Lower leg skin (tissue), 4 donors: ENCODE measurements at regions not wholly inside any gene's neighbourhood (a gene's known extent, or its start where the extent isn't known, plus 50 kb on each side); places are given as distances from the start of the nearest gene placed in this dataset.

Source experiments
- DNase-seq, 2 donors: peaks; one replicate each; pipeline ENCODE4 v3.0.0-alpha.2; 2019; ENCODE audit warnings: low spot score in 2 of 2
- H3K4me3 ChIP-seq: fragments of 200-600 bp; sonication (generic); 2 replicates; pipeline ENCODE4 v1.5.1; 2017; ENCODE audit warnings: mild to moderate bottlenecking, low read depth; ENCODE audit not compliant: poor library complexity, severe bottlenecking
- CTCF ChIP-seq, 3 donors: fragments of 450-650 bp; IDR thresholded peaks; one replicate each; pipeline ENCODE4 v1.5.1; 2016; ENCODE audit warnings: antibody characterized with exemption in 3 of 3, mild to moderate bottlenecking in 3 of 3, moderate library complexity in 2 of 3
- POLR2A ChIP-seq, 2 donors: fragments of 450-650 bp; IDR thresholded peaks; one replicate each; pipeline ENCODE4 v1.6.1; 2016 to 2017; ENCODE audit warnings: antibody characterized with exemption in 2 of 2, mild to moderate bottlenecking in 1 of 2, moderate library complexity in 1 of 2
- WGBS, 2 donors: methylation state at CpG; one replicate each; pipeline ENCODE4 v1.1.5; 2018; 5-methylcytosine and 5-hydroxymethylcytosine counted together
- intact Hi-C: fragments of 100-400 bp; cut with DNase I; formaldehyde crosslinking; loops from one replicate; pipeline ENCODE4 v1.15.0; 2023; ENCODE audit warnings: low total_unique reads

GRCh38 chrX:69028006-69028760, 137.1 kb downstream of the PJA1 start:
- TF ChIP-seq POLR2A (IDR thresholded peaks at IDR 0.05) (no peak), CTCF (IDR thresholded peaks at IDR 0.05) (no peak)
- peak in 1 of 2 donors; percentile 65 for DNase-seq
- 51 to 63% methylated on average over 8 of the region's 8 CpGs for WGBS, 2 donors
- H3K4me3 ChIP-seq, result no peak overlapping the region
- intact Hi-C loops, result no loop called here

GRCh38 chrX:69027181-69028005, 137.9 kb downstream of the PJA1 start:
- DNase-seq, result peak in 1 of 2 donors; percentile 77
- TF ChIP-seq POLR2A (IDR thresholded peaks at IDR 0.05) (no peak), CTCF (IDR thresholded peaks at IDR 0.05) (no peak)
- 32 to 47% methylated on average over 11 of the region's 11 CpGs for WGBS, 2 donors
- intact Hi-C loops, result no loop called here
- H3K4me3 ChIP-seq, result no peak overlapping the region

GRCh38 chrX:69025802-69026301, 139.4 kb downstream of the PJA1 start:
- intact Hi-C loops, result no loop called here
- TF ChIP-seq CTCF (IDR thresholded peaks at IDR 0.05), result no peak
- TF ChIP-seq POLR2A (IDR thresholded peaks at IDR 0.05), result no peak
- no peak overlapping the region for H3K4me3 ChIP-seq
- 60 to 65% methylated on average over 4 of the region's 4 CpGs for WGBS, 2 donors
- no peak for DNase-seq

- DNase-seq, result peak; percentile 74 to 93
- 27 to 43% methylated on average over 3 to 4 of the region's 4 CpGs for WGBS, 2 donors
- intact Hi-C loops, result no loop called here
- no peak overlapping the region for H3K4me3 ChIP-seq
- TF ChIP-seq POLR2A (IDR thresholded peaks at IDR 0.05) (no peak), CTCF (IDR thresholded peaks at IDR 0.05) (no peak)
Measured at GRCh38 chrX:69024931-69025330, 140.3 kb downstream of the PJA1 start.

GRCh38 chrX:69024161-69024736, 141.0 kb downstream of the PJA1 start:
- no peak for DNase-seq
- no peak for TF ChIP-seq CTCF (IDR thresholded peaks at IDR 0.05)
- no peak for TF ChIP-seq POLR2A (IDR thresholded peaks at IDR 0.05)
- WGBS, 2 donors, result 76 to 82% methylated on average over 5 to 10 of the region's 10 CpGs
- intact Hi-C loops, result no loop called here
- no peak overlapping the region for H3K4me3 ChIP-seq
